ENCODE measurements at regions not wholly inside any gene's neighbourhood (a gene's known extent, or its start where the extent isn't known, plus 50 kb on each side); places are given as distances from the start of the nearest gene placed in this dataset.

- DNase-seq (ENCODE audit: low read depth, low spot score) = no peak
- no peak for TF ChIP-seq ZNF274 (IDR thresholded peaks at IDR 0.05; ENCODE audit: low read depth, low read length)
- no peak for TF ChIP-seq SUZ12 (IDR thresholded peaks at IDR 0.05; ENCODE audit: extremely low read depth, insufficient read depth, insufficient read length)
- TF ChIP-seq YY1 (IDR thresholded peaks at IDR 0.05; ENCODE audit: insufficient read depth, insufficient read length) = no peak
- peaks cover 3% of the 10 kb centered on the region for H3K4me1 ChIP-seq (ENCODE audit: insufficient read depth, insufficient read length)
- H3K4me3 ChIP-seq (ENCODE audit: insufficient read length, low read depth) = no peak overlapping the region
- H3K27me3 ChIP-seq (ENCODE audit: insufficient read depth, insufficient read length) = no peaks in the 10 kb centered on the region
- peaks cover 10% of the 10 kb centered on the region; the same call in 1 of the 2 replicates for H3K9me3 ChIP-seq (ENCODE audit: insufficient read depth, low read length)
- no peak overlapping the region for H3K9ac ChIP-seq (ENCODE audit: insufficient read length, low read depth)
- no peaks in the 10 kb centered on the region for H3K36me3 ChIP-seq (ENCODE audit: insufficient read depth, insufficient read length, low read length)
These were observed 120.1 kb downstream of the KCNF1 start for GRCh38 chr2:11031876-11032275.

GRCh38 chr2:11032396-11032795 is 120.7 kb downstream of the KCNF1 start:
- H3K4me3 ChIP-seq (ENCODE audit: insufficient read length, low read depth) = no peak overlapping the region
- no peak for DNase-seq (ENCODE audit: low read depth, low spot score)
- peaks cover 3% of the 10 kb centered on the region for H3K4me1 ChIP-seq (ENCODE audit: insufficient read depth, insufficient read length)
- TF ChIP-seq SUZ12 (IDR thresholded peaks at IDR 0.05; ENCODE audit: extremely low read depth, insufficient read depth, insufficient read length) = no peak
- no peak for TF ChIP-seq YY1 (IDR thresholded peaks at IDR 0.05; ENCODE audit: insufficient read depth, insufficient read length)
- TF ChIP-seq ZNF274 (IDR thresholded peaks at IDR 0.05; ENCODE audit: low read depth, low read length) = no peak
- no peaks in the 10 kb centered on the region for H3K36me3 ChIP-seq (ENCODE audit: insufficient read depth, insufficient read length, low read length)
- peaks cover 11% of the 10 kb centered on the region; the same call in 1 of the 2 replicates for H3K9me3 ChIP-seq (ENCODE audit: insufficient read depth, low read length)
- no peaks in the 10 kb centered on the region for H3K27me3 ChIP-seq (ENCODE audit: insufficient read depth, insufficient read length)
- no peak overlapping the region for H3K9ac ChIP-seq (ENCODE audit: insufficient read length, low read depth)

GRCh38 chr2:11033114-11033513 is 121.4 kb downstream of the KCNF1 start:
- TF ChIP-seq SUZ12 (IDR thresholded peaks at IDR 0.05; ENCODE audit: extremely low read depth, insufficient read depth, insufficient read length) (no peak), YY1 (IDR thresholded peaks at IDR 0.05; ENCODE audit: insufficient read depth, insufficient read length) (no peak), ZNF274 (IDR thresholded peaks at IDR 0.05; ENCODE audit: low read depth, low read length) (no peak)
- DNase-seq (ENCODE audit: low read depth, low spot score) = no peak

GRCh38 chr2:11038641-11039040 is 116.6 kb upstream of the SLC66A3 start:
- Histone ChIP-seq H3K4me3 (ENCODE audit: insufficient read length, low read depth) (no peak overlapping the region), H3K27me3 (ENCODE audit: insufficient read depth, insufficient read length) (no peaks in the 10 kb centered on the region), H3K4me1 (ENCODE audit: insufficient read depth, insufficient read length) (no peaks in the 10 kb centered on the region), H3K36me3 (ENCODE audit: insufficient read depth, insufficient read length, low read length) (no peaks in the 10 kb centered on the region), H3K9me3 (ENCODE audit: insufficient read depth, low read length) (peaks cover 20% of the 10 kb centered on the region), H3K9ac (ENCODE audit: insufficient read length, low read depth) (no peak overlapping the region)
- TF ChIP-seq ZNF274 (IDR thresholded peaks at IDR 0.05; ENCODE audit: low read depth, low read length) = no peak
- TF ChIP-seq SUZ12 (IDR thresholded peaks at IDR 0.05; ENCODE audit: extremely low read depth, insufficient read depth, insufficient read length) = no peak
- TF ChIP-seq YY1 (IDR thresholded peaks at IDR 0.05; ENCODE audit: insufficient read depth, insufficient read length) = no peak
- DNase-seq (ENCODE audit: low read depth, low spot score) = no peak

More at GRCh38 chr2:11033114-11033513, 121.4 kb downstream of the KCNF1 start:
- Histone ChIP-seq H3K9me3 (ENCODE audit: insufficient read depth, low read length) (peaks cover 12% of the 10 kb centered on the region), H3K4me3 (ENCODE audit: insufficient read length, low read depth) (no peak overlapping the region), H3K4me1 (ENCODE audit: insufficient read depth, insufficient read length) (peaks cover 3% of the 10 kb centered on the region), H3K9ac (ENCODE audit: insufficient read length, low read depth) (no peak overlapping the region), H3K27me3 (ENCODE audit: insufficient read depth, insufficient read length) (no peaks in the 10 kb centered on the region), H3K36me3 (ENCODE audit: insufficient read depth, insufficient read length, low read length) (no peaks in the 10 kb centered on the region)

GRCh38 chr2:11040992-11041391 is 114.3 kb upstream of the SLC66A3 start:
- no peak for TF ChIP-seq ZNF274 (IDR thresholded peaks at IDR 0.05; ENCODE audit: low read depth, low read length)
- TF ChIP-seq YY1 (IDR thresholded peaks at IDR 0.05; ENCODE audit: insufficient read depth, insufficient read length) = no peak
- TF ChIP-seq SUZ12 (IDR thresholded peaks at IDR 0.05; ENCODE audit: extremely low read depth, insufficient read depth, insufficient read length) = no peak
- no peak for DNase-seq (ENCODE audit: low read depth, low spot score)

GRCh38 chr2:11042841-11043240 is 112.4 kb upstream of the SLC66A3 start:
- Histone ChIP-seq H3K4me1 (ENCODE audit: insufficient read depth, insufficient read length) (no peaks in the 10 kb centered on the region), H3K9me3 (ENCODE audit: insufficient read depth, low read length) (peaks cover 12% of the 10 kb centered on the region), H3K36me3 (ENCODE audit: insufficient read depth, insufficient read length, low read length) (no peaks in the 10 kb centered on the region), H3K9ac (ENCODE audit: insufficient read length, low read depth) (no peak overlapping the region), H3K4me3 (ENCODE audit: insufficient read length, low read depth) (no peak overlapping the region), H3K27me3 (ENCODE audit: insufficient read depth, insufficient read length) (no peaks in the 10 kb centered on the region)
- no peak for DNase-seq (ENCODE audit: low read depth, low spot score)
- TF ChIP-seq ZNF274 (IDR thresholded peaks at IDR 0.05; ENCODE audit: low read depth, low read length) (no peak), SUZ12 (IDR thresholded peaks at IDR 0.05; ENCODE audit: extremely low read depth, insufficient read depth, insufficient read length) (no peak)

More at GRCh38 chr2:11040992-11041391, 114.3 kb upstream of the SLC66A3 start:
- H3K36me3 ChIP-seq (ENCODE audit: insufficient read depth, insufficient read length, low read length) = no peaks in the 10 kb centered on the region
- peaks cover 15% of the 10 kb centered on the region for H3K9me3 ChIP-seq (ENCODE audit: insufficient read depth, low read length)
- no peak overlapping the region for H3K4me3 ChIP-seq (ENCODE audit: insufficient read length, low read depth)
- H3K27me3 ChIP-seq (ENCODE audit: insufficient read depth, insufficient read length) = no peaks in the 10 kb centered on the region
- H3K9ac ChIP-seq (ENCODE audit: insufficient read length, low read depth) = no peak overlapping the region
- H3K4me1 ChIP-seq (ENCODE audit: insufficient read depth, insufficient read length) = no peaks in the 10 kb centered on the region

- Histone ChIP-seq H3K4me3 (ENCODE audit: insufficient read length, low read depth) (no peak overlapping the region), H3K9ac (ENCODE audit: insufficient read length, low read depth) (no peak overlapping the region), H3K27me3 (ENCODE audit: insufficient read depth, insufficient read length) (no peaks in the 10 kb centered on the region), H3K36me3 (ENCODE audit: insufficient read depth, insufficient read length, low read length) (no peaks in the 10 kb centered on the region), H3K9me3 (ENCODE audit: insufficient read depth, low read length) (peaks cover 10% of the 10 kb centered on the region), H3K4me1 (ENCODE audit: insufficient read depth, insufficient read length) (no peaks in the 10 kb centered on the region)
- TF ChIP-seq SUZ12 (IDR thresholded peaks at IDR 0.05; ENCODE audit: extremely low read depth, insufficient read depth, insufficient read length) (no peak), ZNF274 (IDR thresholded peaks at IDR 0.05; ENCODE audit: low read depth, low read length) (no peak), YY1 (IDR thresholded peaks at IDR 0.05; ENCODE audit: insufficient read depth, insufficient read length) (no peak)
- no peak for DNase-seq (ENCODE audit: low read depth, low spot score)
These were observed 112.0 kb upstream of the SLC66A3 start for GRCh38 chr2:11043245-11043644.

Data from NT2/D1 (cell line).